ENCODE measurements at regions not wholly inside any gene's neighbourhood (a gene's known extent, or its start where the extent isn't known, plus 50 kb on each side); places are given as distances from the start of the nearest gene placed in this dataset.

GRCh38 chr11:115933564-115933963 lies 429.3 kb upstream of the CADM1 start:
- TF ChIP-seq POLR2A (IDR thresholded peaks at IDR 0.05) = no peak
- TF ChIP-seq CTCF (IDR thresholded peaks at IDR 0.05) = no peak
